RCC 7860 (cell line): ENCODE measurements at regions not wholly inside any gene's neighbourhood (a gene's known extent, or its start where the extent isn't known, plus 50 kb on each side); places are given as distances from the start of the nearest gene placed in this dataset.

ENCODE experiments used
- DNase-seq: peaks from one replicate; pipeline ENCODE4 v3.0.0-alpha.2; 2015; ENCODE audit warnings: low spot score
- FAIRE-seq: peaks from 2 replicates; lab custom pipeline; 2012; peaks lifted over from hg19 to GRCh38; lab: Jason Lieb, UNC

- FAIRE-seq: no peak
- DNase-seq: no peak
Measured at GRCh38 chr4:108529102-108529501, 91.3 kb upstream of the RPL34 start.

- no peak for DNase-seq
- FAIRE-seq: no peak
Measured at GRCh38 chr4:108527723-108528122, 92.7 kb upstream of the RPL34 start.

GRCh38 chr4:108520807-108521206 is 99.6 kb upstream of the RPL34 start:
- no peak for FAIRE-seq
- no peak for DNase-seq

DNA sequence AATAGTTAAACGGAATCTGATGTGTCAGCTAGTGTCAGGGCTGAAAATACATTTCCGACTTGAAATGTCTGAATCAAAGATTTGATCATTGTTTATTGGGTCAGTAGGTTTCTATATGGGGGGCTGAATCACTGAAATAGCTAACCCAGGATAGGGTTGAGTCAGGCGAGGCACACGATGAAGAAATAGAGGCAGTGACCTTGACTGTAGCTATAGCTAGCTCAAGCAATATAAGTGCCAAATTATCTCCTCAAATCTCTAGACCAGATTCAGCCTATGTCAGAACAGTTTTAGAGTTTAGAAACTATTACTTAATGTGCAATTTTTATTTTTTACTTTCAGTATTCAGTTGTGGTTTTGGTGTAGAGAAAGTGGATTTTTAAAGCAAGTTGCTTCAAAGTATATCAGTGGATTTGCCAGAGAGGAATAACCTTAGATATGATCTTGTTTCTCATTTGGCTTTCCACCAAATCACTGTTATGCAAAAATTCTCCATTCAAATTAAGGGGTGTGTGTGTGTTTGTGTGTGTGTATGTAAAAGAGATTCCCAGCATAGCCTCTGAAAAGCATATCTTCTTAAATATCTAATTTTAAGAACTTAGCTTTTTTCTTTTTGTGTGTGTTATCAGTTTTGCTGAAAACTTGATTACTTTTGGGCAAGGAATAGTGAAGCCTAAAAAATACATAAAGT is 100.3 kb upstream of the RPL34 start:
- no peak for DNase-seq
- no peak for FAIRE-seq

DNA sequence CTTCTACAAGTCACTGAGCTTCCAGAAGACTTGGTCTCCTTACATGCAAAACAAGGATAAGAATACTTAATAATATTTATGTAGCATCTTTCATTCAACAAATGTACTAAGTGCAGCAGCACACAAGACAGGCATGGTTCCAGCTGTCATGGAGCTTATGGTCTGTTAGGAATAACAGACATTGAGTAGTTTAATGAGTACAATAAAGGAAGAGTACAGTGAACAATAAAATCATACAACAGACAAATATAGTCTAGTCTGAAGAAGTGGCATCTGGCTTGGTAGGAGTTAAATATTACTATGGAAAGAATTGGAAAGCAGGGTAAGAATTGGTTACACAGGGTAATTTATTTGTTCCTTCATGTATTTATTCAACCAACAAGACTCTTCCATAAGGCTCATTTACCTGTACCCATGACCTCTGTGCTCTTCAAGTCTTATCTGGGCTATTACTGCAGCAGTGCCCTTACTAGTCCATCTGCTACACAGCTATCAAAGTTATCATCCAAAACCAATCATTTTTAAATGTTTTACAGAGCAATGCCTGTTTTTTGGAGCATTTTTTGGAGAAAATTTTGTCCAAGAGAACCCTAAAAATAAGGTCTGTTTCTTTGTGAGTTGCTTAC is 101.1 kb upstream of the RPL34 start:
- DNase-seq (no peak), FAIRE-seq (no peak)

DNA sequence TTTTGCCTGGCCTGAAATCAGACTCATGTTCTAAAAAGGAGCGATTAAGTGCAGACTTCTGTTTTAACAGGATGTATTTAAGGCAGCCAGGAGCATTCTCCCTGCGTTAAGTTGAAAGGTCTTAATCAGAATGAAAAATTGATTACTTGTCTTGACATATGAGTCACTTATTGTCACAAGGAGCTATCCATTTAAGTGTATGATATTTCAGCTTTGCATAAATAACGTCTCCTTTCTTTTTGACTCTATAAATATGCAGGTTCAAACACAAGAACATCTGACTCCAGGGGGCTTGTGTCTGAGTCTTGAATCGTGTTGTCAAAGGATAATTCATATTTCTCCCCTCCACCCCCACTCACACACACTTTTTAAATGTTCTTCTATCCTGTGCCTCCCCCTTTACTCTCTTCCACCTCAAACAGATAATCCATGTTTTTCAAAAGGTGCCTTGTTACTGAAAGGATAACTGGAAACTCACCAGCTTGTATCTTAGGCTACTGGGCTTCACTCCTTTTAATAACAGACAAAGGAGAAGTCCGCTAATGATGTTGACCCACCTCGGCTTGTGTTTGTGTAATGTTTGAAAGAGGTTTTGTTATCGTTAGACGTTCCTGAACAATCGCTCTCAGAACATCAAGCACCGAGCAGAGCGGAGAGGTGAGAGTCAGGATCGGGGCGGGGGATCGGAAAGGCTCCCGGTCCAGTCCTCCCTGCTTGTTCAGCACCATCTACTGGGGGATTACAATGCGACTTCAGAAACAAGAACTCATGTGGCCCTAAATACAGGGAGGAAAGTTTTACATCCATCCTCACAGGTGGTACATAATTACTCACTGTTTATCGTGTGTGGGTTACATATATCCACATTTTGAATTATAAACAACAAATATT is 107.5 kb upstream of the RPL34 start:
- FAIRE-seq: no peak
- peak; percentile 11 for DNase-seq

- DNase-seq: no peak
- FAIRE-seq: no peak
Measured at GRCh38 chr4:108511618-108512017, 108.8 kb upstream of the RPL34 start.

- no peak for FAIRE-seq
- DNase-seq: no peak
Measured at GRCh38 chr4:108502356-108502755, 118.0 kb upstream of the RPL34 start.

DNA sequence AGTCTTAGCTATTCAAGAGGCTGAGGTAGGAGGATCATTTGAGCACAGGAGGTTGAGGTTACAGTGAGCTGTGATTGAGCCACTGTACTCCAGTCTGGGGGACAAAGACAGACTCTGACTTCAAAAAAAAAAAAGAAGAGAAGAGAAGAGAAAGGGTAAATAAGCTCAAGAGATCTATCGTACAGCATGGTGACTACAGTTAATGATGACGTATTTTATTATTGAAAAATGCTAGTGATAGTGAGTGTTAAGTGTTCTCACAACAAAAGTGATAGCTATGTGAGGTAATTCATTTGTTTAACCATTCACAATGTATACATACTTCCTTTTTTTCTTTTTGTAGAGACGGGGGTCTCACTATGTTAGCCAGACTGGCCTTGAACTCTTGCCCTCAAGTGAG is 121.5 kb upstream of the RPL34 start:
- DNase-seq (no peak), FAIRE-seq (no peak)

DNA sequence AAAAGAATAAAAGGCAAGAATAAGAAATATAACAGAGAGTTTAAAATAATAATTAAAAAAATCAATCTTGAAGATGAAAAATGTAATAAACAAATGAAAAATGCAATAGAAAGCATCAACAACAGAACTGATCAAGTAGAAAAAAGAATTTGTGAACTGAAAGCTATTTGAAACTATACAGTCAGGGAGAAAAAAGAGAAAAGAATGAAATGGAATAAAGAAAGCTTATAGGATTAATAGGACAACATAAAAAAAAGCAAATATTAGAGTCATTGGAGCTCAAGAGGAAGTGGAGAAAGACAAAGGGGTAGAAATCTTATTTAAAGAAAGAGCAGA is 126.8 kb upstream of the RPL34 start:
- FAIRE-seq: no peak
- no peak for DNase-seq

GRCh38 chr4:108492816-108493595 is 127.4 kb upstream of the RPL34 start:
- DNase-seq (no peak), FAIRE-seq (no peak)

DNA sequence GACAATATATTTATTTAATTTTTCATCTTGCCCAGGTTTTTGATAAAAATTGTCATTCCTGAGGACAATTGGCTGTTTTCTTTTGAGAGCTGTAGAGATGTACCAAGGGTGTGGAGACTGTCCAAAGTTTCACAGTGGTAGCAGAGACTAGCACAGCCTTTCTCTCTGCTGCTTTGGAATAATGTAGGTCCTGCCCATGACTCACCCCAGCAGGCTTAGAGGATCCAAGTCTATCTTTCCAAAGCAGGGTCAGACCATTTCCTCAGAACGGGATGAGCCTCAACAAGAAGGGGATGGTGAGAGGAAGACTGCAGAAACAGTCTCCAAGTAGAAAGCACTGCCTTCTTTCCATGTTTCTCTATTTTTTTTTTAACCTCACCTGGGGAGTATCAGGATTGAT is 131.5 kb upstream of the RPL34 start:
- DNase-seq (no peak), FAIRE-seq (no peak)

DNA sequence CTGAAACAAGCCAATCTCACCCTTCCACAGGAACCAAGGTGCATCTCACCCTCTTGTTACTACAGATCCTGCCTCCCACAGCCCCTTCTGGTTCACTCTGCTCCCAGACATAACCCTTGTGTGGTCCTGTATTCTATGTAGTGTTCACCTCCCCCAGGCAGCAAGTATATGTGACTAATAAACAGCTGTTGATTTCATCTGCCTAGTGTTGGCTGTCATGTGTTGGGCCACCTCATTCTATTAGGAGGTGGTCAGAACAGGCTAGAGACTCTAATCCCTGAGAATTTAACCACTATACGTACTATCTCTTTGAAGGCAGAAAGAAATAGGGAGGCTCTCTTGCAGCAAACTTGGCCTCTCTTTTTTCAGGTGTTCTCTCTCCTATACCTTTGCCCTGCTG is 134.3 kb upstream of the RPL34 start:
- FAIRE-seq: no peak

DNA sequence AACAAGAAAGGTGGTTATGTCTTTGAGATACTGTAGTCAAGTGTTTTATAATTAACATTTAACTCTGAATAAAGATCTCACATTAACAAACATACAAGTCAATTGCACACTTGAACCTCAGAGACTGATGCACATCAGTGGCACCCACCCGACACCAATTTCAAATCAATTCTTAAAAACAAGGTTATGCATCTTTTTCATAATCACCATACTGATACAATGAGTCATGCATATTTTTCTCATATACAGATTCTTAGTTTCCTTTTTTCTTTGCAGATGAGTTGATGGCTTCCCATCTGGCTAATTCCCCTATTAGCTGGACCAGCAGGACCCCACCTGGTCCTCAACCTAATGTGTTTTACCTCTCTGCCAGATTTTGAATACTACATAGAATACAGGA is 136.2 kb upstream of the RPL34 start:
- DNase-seq: no peak
- no peak for FAIRE-seq

More for the DNA sequence above, 134.3 kb upstream of the RPL34 start:
- no peak for DNase-seq

DNA sequence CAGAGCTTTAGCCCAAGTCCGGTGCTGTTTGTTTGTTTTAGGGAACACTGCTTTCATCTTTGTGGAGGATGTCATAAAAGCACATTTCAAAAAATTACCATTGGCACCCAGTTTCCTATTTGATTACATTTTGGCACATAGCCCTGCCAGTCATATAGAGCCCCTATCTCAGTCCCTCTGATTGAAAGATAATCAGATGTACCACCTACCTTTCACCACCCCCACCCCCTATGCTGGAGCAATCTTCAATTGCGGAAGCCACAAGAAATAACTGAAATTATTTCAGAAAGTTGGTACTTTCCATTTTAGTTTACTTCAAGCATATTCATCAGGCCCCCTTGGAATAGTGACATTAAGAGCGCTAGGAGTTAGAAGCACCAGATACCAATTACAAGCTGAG is 136.7 kb upstream of the RPL34 start:
- FAIRE-seq (no peak), DNase-seq (no peak)

GRCh38 chr4:108483079-108483478 is 137.3 kb upstream of the RPL34 start:
- FAIRE-seq (no peak), DNase-seq (no peak)

DNA sequence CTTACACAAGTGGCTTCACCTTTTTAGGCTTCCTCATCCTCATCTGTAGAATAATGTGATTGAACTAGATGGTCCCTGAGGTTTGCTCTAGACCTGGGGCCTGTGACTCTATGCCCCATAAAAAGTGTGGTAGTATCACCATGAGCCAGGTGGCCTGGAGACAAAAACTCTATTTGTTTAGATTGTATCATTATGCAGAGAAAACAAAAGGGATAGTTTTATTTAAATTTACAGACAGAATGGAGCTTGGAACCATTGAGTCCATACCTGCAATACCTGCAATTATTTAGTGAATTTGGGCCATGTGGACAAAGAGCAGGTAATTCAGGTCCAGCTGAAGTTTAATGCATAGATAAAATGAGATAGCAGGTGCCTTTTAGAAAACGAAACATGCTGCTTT is 139.5 kb upstream of the RPL34 start:
- DNase-seq (no peak), FAIRE-seq (no peak)

- DNase-seq (no peak), FAIRE-seq (no peak)
Measured at GRCh38 chr4:108477527-108478108, 142.8 kb upstream of the RPL34 start.

DNA sequence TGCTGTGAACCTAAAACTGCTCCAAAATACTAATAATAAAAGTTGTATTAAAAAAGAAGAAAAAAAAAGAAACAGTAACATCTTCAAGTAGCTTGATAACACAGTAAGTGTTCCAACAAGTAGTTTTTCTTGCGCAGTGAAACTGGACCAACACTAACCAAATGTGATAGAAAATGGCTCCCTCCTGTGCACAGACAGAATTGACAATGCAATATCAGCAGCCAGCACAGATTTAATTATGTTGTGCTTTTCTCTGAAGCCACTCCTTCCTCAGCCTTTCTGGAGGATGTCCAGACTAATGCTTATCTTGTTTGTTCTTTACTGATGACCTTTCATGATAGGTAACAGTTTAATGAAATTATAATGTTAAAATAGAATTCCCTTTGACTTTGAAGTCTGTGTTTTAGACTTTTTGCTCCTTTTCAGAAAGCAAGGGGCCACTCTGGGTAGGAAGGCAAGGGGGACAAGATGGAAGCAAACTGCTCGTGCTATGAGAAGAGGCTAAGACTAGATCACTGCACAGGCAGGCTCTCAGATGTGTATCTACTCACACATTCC is 147.1 kb upstream of the RPL34 start:
- FAIRE-seq: no peak
- no peak for DNase-seq
